IMR-90 (cell line): ENCODE measurements at regions not wholly inside any gene's neighbourhood (a gene's known extent, or its start where the extent isn't known, plus 50 kb on each side); places are given as distances from the start of the nearest gene placed in this dataset.
A peak's percentile ranks its signal among the peaks of the same experiment; 100 is the strongest.

Source experiments
- ATAC-seq: fragments of 200-7000 bp; cut with Tn5 transposase; 2 replicates; pipeline ENCODE4 v1.9.1; 2020; ENCODE audit warnings: low read depth, mild to moderate bottlenecking, moderate library complexity
- BruUV-seq: library from RNA; stranded (reverse); fragments of 400-500 nt; replicated peaks from 2 replicates; lab custom pipeline; 2021; lab: Mats Ljungman, UMichigan
- CTCF ChIA-PET: fragments of 300-600 bp; formaldehyde crosslinking; extraction: SDS; loops from one replicate; lab custom pipeline; 2021; ENCODE audit warnings: antibody characterized with exemption; lab: Yijun Ruan, JAX
- POLR2A ChIA-PET: fragments of 300-600 bp; sonication (Branson Sonifier 250); formaldehyde crosslinking; loops from one replicate; lab custom pipeline; 2022; ENCODE audit warnings: antibody characterized with exemption; ENCODE audit not compliant: unreplicated experiment; lab: Charles Lee
- DNase-seq: peaks from one replicate; pipeline ENCODE4 v3.0.0; 2013
- H2AFZ ChIP-seq: replicated peaks from 2 replicates; pipeline ENCODE3; 2013; ENCODE audit warnings: low read length, mild to moderate bottlenecking; ENCODE audit not compliant: poor library complexity
- H2AK5ac ChIP-seq: 2 replicates; pipeline ENCODE4 v1.6.1; 2013; ENCODE audit warnings: low read depth, low read length, inconsistent platforms
- H2AK9ac ChIP-seq: replicated peaks from 2 replicates; pipeline ENCODE3; 2013; ENCODE audit warnings: mild to moderate bottlenecking, low read depth, low read length, moderate library complexity; ENCODE audit not compliant: poor library complexity
- H2BK120ac ChIP-seq: 2 replicates; pipeline ENCODE4 v1.6.1; 2013; ENCODE audit warnings: low read depth, low read length, inconsistent platforms
- H2BK15ac ChIP-seq: 3 replicates; pipeline ENCODE4 v1.6.1; 2013; ENCODE audit warnings: low read depth, low read length, inconsistent platforms
- H2BK20ac ChIP-seq: 2 replicates; pipeline ENCODE4 v1.6.1; 2013; ENCODE audit warnings: low read depth, mild to moderate bottlenecking, inconsistent platforms, low read length, moderate library complexity
- H2BK5ac ChIP-seq: 2 replicates; pipeline ENCODE4 v1.6.1; 2013; ENCODE audit warnings: mild to moderate bottlenecking, low read depth, low read length, inconsistent platforms; ENCODE audit not compliant: poor library complexity, severe bottlenecking
- H3K14ac ChIP-seq: replicated peaks from 2 replicates; pipeline ENCODE4 v1.6.1; 2013; ENCODE audit warnings: low read depth, low read length, inconsistent platforms
- H3K18ac ChIP-seq: 2 replicates; pipeline ENCODE4 v1.6.1; 2013; ENCODE audit warnings: low read depth, low read length, control low read depth
- H3K23ac ChIP-seq: 2 replicates; pipeline ENCODE4 v1.6.1; 2013; ENCODE audit warnings: low read depth, low read length, inconsistent platforms
- H3K27ac ChIP-seq: 2 replicates; pipeline ENCODE4 v1.5.1; 2013; ENCODE audit warnings: mild to moderate bottlenecking, control low read depth, low read length; ENCODE audit not compliant: insufficient read depth
- H3K27me3 ChIP-seq: 2 replicates; pipeline ENCODE4 v1.6.1; 2013; ENCODE audit warnings: low read length; ENCODE audit not compliant: control insufficient read depth, insufficient read depth
- H3K36me3 ChIP-seq: 2 replicates; pipeline ENCODE4 v1.6.1; 2013; ENCODE audit warnings: low read length, mixed read lengths; ENCODE audit not compliant: control insufficient read depth, insufficient read depth
- H3K4ac ChIP-seq: 2 replicates; pipeline ENCODE4 v1.6.1; 2013; ENCODE audit warnings: low read depth, low read length, inconsistent platforms
- H3K4me1 ChIP-seq: 2 replicates; pipeline ENCODE4 v1.6.1; 2013; ENCODE audit warnings: low read length, mixed read lengths; ENCODE audit not compliant: control insufficient read depth, insufficient read depth
- H3K4me2 ChIP-seq: 2 replicates; pipeline ENCODE4 v1.6.1; 2013; ENCODE audit warnings: low read depth, mild to moderate bottlenecking, control low read depth, low read length, moderate library complexity
- H3K4me3 ChIP-seq: 2 replicates; pipeline ENCODE4 v1.5.1; 2013; ENCODE audit warnings: low read depth, mild to moderate bottlenecking, control low read depth, low read length, moderate library complexity; ENCODE audit not compliant: insufficient read depth
- H3K56ac ChIP-seq: 2 replicates; pipeline ENCODE4 v1.6.1; 2013; ENCODE audit warnings: low read length, inconsistent platforms; ENCODE audit not compliant: insufficient read depth; ENCODE audit errors: extremely low read depth
- H3K79me1 ChIP-seq, 2 experiments: 2 replicates each; pipeline ENCODE4 v1.6.1; 2013; ENCODE audit warnings: low read length in 2 of 2, inconsistent platforms in 1 of 2, low read depth in 1 of 2
- H3K9ac ChIP-seq: 2 replicates; pipeline ENCODE4 v1.6.1; 2013; ENCODE audit warnings: low read depth, low read length, control low read depth
- H3K9me1 ChIP-seq: 2 replicates; pipeline ENCODE4 v1.6.1; 2013; ENCODE audit warnings: low read length, inconsistent platforms; ENCODE audit not compliant: insufficient read depth
- H3K9me3 ChIP-seq: 2 replicates; pipeline ENCODE4 v1.6.1; 2013; ENCODE audit warnings: low read length; ENCODE audit not compliant: control insufficient read depth, insufficient read depth
- H4K20me1 ChIP-seq: 2 replicates; pipeline ENCODE4 v1.6.1; 2013; ENCODE audit warnings: low read length, inconsistent platforms; ENCODE audit not compliant: insufficient read depth
- H4K5ac ChIP-seq: 2 replicates; pipeline ENCODE4 v1.6.1; 2013; ENCODE audit warnings: mild to moderate bottlenecking, low read depth, low read length, control low read depth
- H4K8ac ChIP-seq, 2 experiments: 2 replicates each; pipeline ENCODE4 v1.6.1; 2013; ENCODE audit warnings: low read depth in 2 of 2, low read length in 2 of 2, control low read depth in 1 of 2, inconsistent platforms in 1 of 2
- H4K91ac ChIP-seq: 2 replicates; pipeline ENCODE4 v1.6.1; 2013; ENCODE audit warnings: low read depth, low read length, inconsistent platforms; ENCODE audit not compliant: insufficient read depth
- BHLHE40 ChIP-seq: fragments of 150-350 bp; IDR thresholded peaks from 2 replicates; pipeline ENCODE4 v1.6.1; 2016; ENCODE audit warnings: mild to moderate bottlenecking, low read depth, low read length
- CEBPB ChIP-seq: IDR thresholded peaks from 2 replicates; pipeline ENCODE4 v1.6.1; 2012; ENCODE audit warnings: low read depth, low read length, improper control_type of control experiment
- CHD1 ChIP-seq: IDR thresholded peaks from 2 replicates; pipeline ENCODE4 v1.6.1; 2012; ENCODE audit warnings: low read depth, low read length, improper control_type of control experiment
- ELK1 ChIP-seq: fragments of 150-350 bp; IDR thresholded peaks from 2 replicates; pipeline ENCODE4 v1.6.1; 2016; ENCODE audit warnings: low read depth, mild to moderate bottlenecking, low read length, moderate library complexity, borderline replicate concordance
- FOS ChIP-seq: fragments of 150-350 bp; IDR thresholded peaks from 2 replicates; pipeline ENCODE4 v1.6.1; 2016; ENCODE audit warnings: low read depth, low read length
- MAFK ChIP-seq: IDR thresholded peaks from 2 replicates; pipeline ENCODE4 v1.6.1; 2012; ENCODE audit warnings: low read depth, low read length, improper control_type of control experiment
- MAZ ChIP-seq: IDR thresholded peaks from 2 replicates; pipeline ENCODE4 v1.6.1; 2012; ENCODE audit warnings: low read depth, mild to moderate bottlenecking, low read length, improper control_type of control experiment, moderate library complexity, borderline replicate concordance
- MXI1 ChIP-seq: IDR thresholded peaks from 2 replicates; pipeline ENCODE4 v1.6.1; 2012; ENCODE audit warnings: low read depth, mild to moderate bottlenecking, low read length, moderate library complexity, borderline replicate concordance
- NFE2L2 ChIP-seq: fragments of 150-350 bp; IDR thresholded peaks from 2 replicates; pipeline ENCODE4 v1.6.1; 2016; ENCODE audit warnings: low read depth, mild to moderate bottlenecking, low read length
- POLR2A ChIP-seq: IDR thresholded peaks from 2 replicates; pipeline ENCODE4 v1.6.1; 2012; ENCODE audit warnings: mild to moderate bottlenecking, low read depth, low read length
- RAD21 ChIP-seq: IDR thresholded peaks from 2 replicates; pipeline ENCODE4 v1.6.1; 2012; ENCODE audit warnings: low read length, improper control_type of control experiment
- RCOR1 ChIP-seq: IDR thresholded peaks from 2 replicates; pipeline ENCODE4 v1.6.1; 2012; ENCODE audit warnings: mild to moderate bottlenecking, low read length, improper control_type of control experiment; ENCODE audit not compliant: insufficient replicate concordance
- RFX5 ChIP-seq: IDR thresholded peaks from 2 replicates; pipeline ENCODE4 v1.8.0; 2012; ENCODE audit warnings: low read depth, mild to moderate bottlenecking, low read length, moderate library complexity
- SMC3 ChIP-seq: fragments of 150-350 bp; IDR thresholded peaks from 2 replicates; pipeline ENCODE4 v1.6.1; 2016; ENCODE audit warnings: low read depth, mild to moderate bottlenecking, antibody characterized with exemption, low read length, moderate library complexity
- USF2 ChIP-seq: fragments of 150-350 bp; IDR thresholded peaks from 2 replicates; pipeline ENCODE4 v1.6.1; 2017; ENCODE audit warnings: mild to moderate bottlenecking, antibody characterized with exemption, low read length, low read depth
- WGBS, 2 experiments: methylation state at CpG; one replicate each; pipeline versions ENCODE4 v1.1.5 to v1.1.7; 2013; ENCODE audit warnings: missing lambda C conversion rate in 2 of 2; ENCODE audit not compliant: insufficient read length in 1 of 2; ENCODE audit errors: extremely low coverage in 2 of 2; 5-methylcytosine and 5-hydroxymethylcytosine counted together
- dilution Hi-C: fragments of 300-500 bp; cut with HindIII; formaldehyde crosslinking; loops from one replicate; pipeline ENCODE4 v1.14.3; 2018; ENCODE audit warnings: low sequenced_read_pairs; ENCODE audit not compliant: unreplicated experiment
- in situ Hi-C: fragments of 300-500 bp; cut with MboI; formaldehyde crosslinking; loops from 3 replicates; pipeline ENCODE4 v1.14.3; 2019; ENCODE audit warnings: low sequenced_read_pairs, inconsistent platforms, mixed read lengths
- intact Hi-C: fragments of 100-400 bp; cut with micrococcal nuclease; formaldehyde crosslinking; loops from 2 replicates; pipeline ENCODE4 v1.10.0; 2022
- TF ChIP-seq, protein P1 (sequence below): conservative IDR thresholded peaks from 2 replicates; pipeline ENCODE4 v1.5.1; 2012; ENCODE audit warnings: mild to moderate bottlenecking, low read depth, low read length, improper control_type of control experiment

DNA sequence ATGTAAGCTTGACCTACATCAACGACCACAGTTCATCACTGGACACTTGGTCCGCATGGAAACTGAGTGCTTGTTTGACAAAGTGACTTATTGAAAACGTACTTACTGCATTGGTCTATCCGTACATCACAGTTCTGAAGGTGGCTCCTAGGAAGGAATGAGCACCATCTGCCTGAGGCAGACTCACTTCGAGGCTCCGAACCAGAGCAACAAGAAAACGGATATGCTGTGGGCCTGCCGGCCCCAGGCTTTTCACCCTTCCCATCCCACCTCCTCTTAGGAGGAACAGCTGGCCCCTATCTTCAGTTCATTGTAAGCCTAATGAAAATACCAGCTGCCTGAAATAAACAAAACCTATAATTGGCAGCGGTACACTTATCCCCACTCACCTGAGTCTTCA lies 67.2 kb upstream of the TSLP start:
- H2AFZ ChIP-seq = peak overlapping the region; percentile 13
- H2AK5ac ChIP-seq = no peak overlapping the region; the same call in 1 of the 2 replicates
- H2BK5ac ChIP-seq = no peak overlapping the region
- no peak overlapping the region for H3K4me2 ChIP-seq
- in situ Hi-C loops = no loop called here
- H3K4ac ChIP-seq = no peak overlapping the region
- BruUV-seq = no TSS peak
- H2BK20ac ChIP-seq = no peak overlapping the region
- H3K9me3 ChIP-seq = no peaks in the 10 kb centered on the region
- no peak overlapping the region for H3K56ac ChIP-seq
- ATAC-seq = no peak
- no peak overlapping the region for H2BK15ac ChIP-seq
- WGBS, 2 experiments = 40% methylated on average over 1 of the region's 9 CpGs; no CpG with 5 or more reads in 1 of the 2 experiments
- no peaks in the 10 kb centered on the region for H4K20me1 ChIP-seq
- H3K79me1 ChIP-seq = no peaks in the 10 kb centered on the region
- no peak overlapping the region for H2BK120ac ChIP-seq
- no peak overlapping the region for H3K4me3 ChIP-seq
- no peak overlapping the region for H3K18ac ChIP-seq
- dilution Hi-C loops = no loop called here
- H4K8ac ChIP-seq = no peak overlapping the region; a peak in 1 of 4 replicates
- no peak overlapping the region for H3K27ac ChIP-seq
- no peak overlapping the region for H3K9ac ChIP-seq
- intact Hi-C loops = no loop called here
- H3K27me3 ChIP-seq = no peaks in the 10 kb centered on the region
- peak overlapping the region; percentile 26 for H2AK9ac ChIP-seq
- TF ChIP-seq FOS (no peak), SMC3 (no peak), USF2 (no peak), CHD1 (no peak), ELK1 (no peak), MAZ (no peak), NFE2L2 (no peak), MXI1 (no peak), MAFK (no peak), RFX5 (no peak), RAD21 (no peak), POLR2A (no peak), RCOR1 (no peak), BHLHE40 (no peak), CEBPB (no peak)
- TF ChIP-seq, protein P1, sequence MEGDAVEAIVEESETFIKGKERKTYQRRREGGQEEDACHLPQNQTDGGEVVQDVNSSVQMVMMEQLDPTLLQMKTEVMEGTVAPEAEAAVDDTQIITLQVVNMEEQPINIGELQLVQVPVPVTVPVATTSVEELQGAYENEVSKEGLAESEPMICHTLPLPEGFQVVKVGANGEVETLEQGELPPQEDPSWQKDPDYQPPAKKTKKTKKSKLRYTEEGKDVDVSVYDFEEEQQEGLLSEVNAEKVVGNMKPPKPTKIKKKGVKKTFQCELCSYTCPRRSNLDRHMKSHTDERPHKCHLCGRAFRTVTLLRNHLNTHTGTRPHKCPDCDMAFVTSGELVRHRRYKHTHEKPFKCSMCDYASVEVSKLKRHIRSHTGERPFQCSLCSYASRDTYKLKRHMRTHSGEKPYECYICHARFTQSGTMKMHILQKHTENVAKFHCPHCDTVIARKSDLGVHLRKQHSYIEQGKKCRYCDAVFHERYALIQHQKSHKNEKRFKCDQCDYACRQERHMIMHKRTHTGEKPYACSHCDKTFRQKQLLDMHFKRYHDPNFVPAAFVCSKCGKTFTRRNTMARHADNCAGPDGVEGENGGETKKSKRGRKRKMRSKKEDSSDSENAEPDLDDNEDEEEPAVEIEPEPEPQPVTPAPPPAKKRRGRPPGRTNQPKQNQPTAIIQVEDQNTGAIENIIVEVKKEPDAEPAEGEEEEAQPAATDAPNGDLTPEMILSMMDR = no peak
- H3K23ac ChIP-seq = no peak overlapping the region
- H4K91ac ChIP-seq = no peak overlapping the region
- no peaks in the 10 kb centered on the region for H3K36me3 ChIP-seq
- CTCF ChIA-PET = interaction anchor here (1.3 kb wide), 1 partner anchor 10 kb away, joined by 3 read pairs; no protein-coding TSS in a partner anchor
- H4K5ac ChIP-seq = no peak overlapping the region
- H3K9me1 ChIP-seq = no peaks in the 10 kb centered on the region
- DNase-seq = no peak
- H3K4me1 ChIP-seq = no peaks in the 10 kb centered on the region
- no peak overlapping the region; the same call in 1 of the 2 replicates for H3K14ac ChIP-seq
- POLR2A ChIA-PET = no interaction called here
